Loucy (cell line): ENCODE measurements at regions not wholly inside any gene's neighbourhood (a gene's known extent, or its start where the extent isn't known, plus 50 kb on each side); places are given as distances from the start of the nearest gene placed in this dataset.

Experiments used
- H2AFZ ChIP-seq: fragments of 200-600 bp; sonication (generic); 2 replicates; pipeline ENCODE4 v1.6.0; 2016; ENCODE audit warnings: antibody characterized with exemption, mild to moderate bottlenecking, low read length, moderate library complexity
- H3F3A ChIP-seq: fragments of 200-600 bp; 2 replicates; pipeline ENCODE4 v1.6.0; 2016; ENCODE audit warnings: antibody characterized with exemption, low read depth, mild to moderate bottlenecking
- H3K27me3 ChIP-seq: fragments of 200-600 bp; sonication (generic); 2 replicates; pipeline ENCODE4 v1.6.1; 2014; ENCODE audit warnings: low read length, mild to moderate bottlenecking; ENCODE audit not compliant: insufficient read depth, poor library complexity, severe bottlenecking
- H3K36me3 ChIP-seq: fragments of 200-600 bp; sonication (generic); 2 replicates; pipeline ENCODE4 v1.6.1; 2016; ENCODE audit warnings: low read length; ENCODE audit not compliant: insufficient read depth
- H3K4me1 ChIP-seq: fragments of 200-600 bp; sonication (generic); 2 replicates; pipeline ENCODE4 v1.5.1; 2014; ENCODE audit warnings: low read length, mild to moderate bottlenecking; ENCODE audit not compliant: insufficient read depth, poor library complexity, severe bottlenecking
- H3K4me2 ChIP-seq: fragments of 200-600 bp; sonication (generic); 2 replicates; pipeline ENCODE4 v1.6.0; 2014; ENCODE audit warnings: antibody characterized with exemption, low read length, low read depth, mild to moderate bottlenecking; ENCODE audit not compliant: poor library complexity, severe bottlenecking
- H3K4me3 ChIP-seq: fragments of 200-600 bp; sonication (generic); 2 replicates; pipeline ENCODE4 v1.5.1; 2014; ENCODE audit warnings: low read length, mild to moderate bottlenecking, mixed read lengths; ENCODE audit not compliant: poor library complexity, severe bottlenecking
- H3K79me2 ChIP-seq: fragments of 200-600 bp; sonication (generic); 2 replicates; pipeline ENCODE4 v1.6.1; 2014; ENCODE audit warnings: low read length; ENCODE audit not compliant: insufficient read depth
- H3K9ac ChIP-seq: fragments of 200-600 bp; sonication (generic); 2 replicates; pipeline ENCODE4 v1.6.0; 2014; ENCODE audit warnings: mild to moderate bottlenecking, low read depth, low read length, moderate library complexity; ENCODE audit not compliant: poor library complexity, severe bottlenecking
- H3K9me2 ChIP-seq: fragments of 200-600 bp; sonication (generic); replicated peaks from 2 replicates; pipeline ENCODE4 v1.6.1; 2016; ENCODE audit warnings: low read depth, low read length, mixed read lengths
- H3K9me3 ChIP-seq: fragments of 200-600 bp; sonication (generic); 2 replicates; pipeline ENCODE4 v1.6.1; 2014; ENCODE audit warnings: mild to moderate bottlenecking, antibody characterized with exemption, low read length, low read depth; ENCODE audit not compliant: insufficient read depth
- H4K20me1 ChIP-seq: fragments of 200-600 bp; sonication (generic); 2 replicates; pipeline ENCODE4 v1.6.0; 2014; ENCODE audit warnings: antibody characterized with exemption, low read length, mild to moderate bottlenecking; ENCODE audit not compliant: insufficient read depth, poor library complexity, severe bottlenecking
- CTCF ChIP-seq: fragments of 200-600 bp; sonication (generic); conservative IDR thresholded peaks from 2 replicates; pipeline ENCODE4 v1.5.1; 2014; ENCODE audit warnings: mild to moderate bottlenecking, antibody characterized with exemption, low read length
- EZH2phosphoT487 ChIP-seq: fragments of 200-600 bp; IDR thresholded peaks from 2 replicates; pipeline ENCODE4 v1.6.1; 2018; ENCODE audit warnings: antibody characterized with exemption, mild to moderate bottlenecking, moderate library complexity, borderline replicate concordance

- no peak overlapping the region for H2AFZ ChIP-seq
- no peaks in the 10 kb centered on the region for H3K9me3 ChIP-seq
- H3F3A ChIP-seq, result no peaks in the 10 kb centered on the region
- H3K9ac ChIP-seq, result no peak overlapping the region
- no peaks in the 10 kb centered on the region for H3K4me1 ChIP-seq
- H4K20me1 ChIP-seq, result no peaks in the 10 kb centered on the region
- H3K36me3 ChIP-seq, result no peaks in the 10 kb centered on the region
- H3K79me2 ChIP-seq, result no peaks in the 10 kb centered on the region
- H3K27me3 ChIP-seq, result no peaks in the 10 kb centered on the region
- no peak for TF ChIP-seq CTCF
- no peak for TF ChIP-seq EZH2phosphoT487
- H3K4me3 ChIP-seq, result no peak overlapping the region
- no peaks in the 10 kb centered on the region for H3K9me2 ChIP-seq
- no peak overlapping the region for H3K4me2 ChIP-seq
Measured at GRCh38 chr5:89628876-89629635, 746.1 kb upstream of the MEF2C start.

- H3K4me1 ChIP-seq, result no peaks in the 10 kb centered on the region
- H3K79me2 ChIP-seq, result no peaks in the 10 kb centered on the region
- TF ChIP-seq CTCF (no peak), EZH2phosphoT487 (no peak)
Measured at GRCh38 chr5:89615839-89616518, 733.0 kb upstream of the MEF2C start.

GRCh38 chr5:89613222-89613956 lies 730.4 kb upstream of the MEF2C start:
- Histone ChIP-seq H3K4me3 (no peak overlapping the region), H3K9ac (no peak overlapping the region), H3K4me1 (no peaks in the 10 kb centered on the region), H3K4me2 (no peak overlapping the region), H3K79me2 (no peaks in the 10 kb centered on the region), H4K20me1 (no peaks in the 10 kb centered on the region), H3K27me3 (no peaks in the 10 kb centered on the region), H3K36me3 (no peaks in the 10 kb centered on the region), H3K9me3 (no peaks in the 10 kb centered on the region), H2AFZ (no peak overlapping the region), H3K9me2 (no peaks in the 10 kb centered on the region), H3F3A (no peaks in the 10 kb centered on the region)
- TF ChIP-seq CTCF, result no peak
- no peak for TF ChIP-seq EZH2phosphoT487

More at GRCh38 chr5:89615839-89616518, 733.0 kb upstream of the MEF2C start:
- Histone ChIP-seq H3K36me3 (no peaks in the 10 kb centered on the region), H3K9ac (no peak overlapping the region), H3K4me3 (no peak overlapping the region), H3F3A (no peaks in the 10 kb centered on the region), H3K4me2 (no peak overlapping the region), H3K9me2 (no peaks in the 10 kb centered on the region), H2AFZ (no peak overlapping the region), H3K27me3 (no peaks in the 10 kb centered on the region), H4K20me1 (no peaks in the 10 kb centered on the region), H3K9me3 (no peaks in the 10 kb centered on the region)
